IPS DF 4.7 (cell line): ENCODE measurements at regions not wholly inside any gene's neighbourhood (a gene's known extent, or its start where the extent isn't known, plus 50 kb on each side); places are given as distances from the start of the nearest gene placed in this dataset.
"Not testable (repeated sequence)": the region's sequence is repeated elsewhere in the genome, so short reads cannot be mapped to it uniquely, and the experiment has no call there.

Experiments used
- DNase-seq: peaks from one replicate; pipeline ENCODE4 v3.0.0-alpha.2; 2013; ENCODE audit warnings: low spot score; ENCODE audit errors: extremely low read depth

DNA sequence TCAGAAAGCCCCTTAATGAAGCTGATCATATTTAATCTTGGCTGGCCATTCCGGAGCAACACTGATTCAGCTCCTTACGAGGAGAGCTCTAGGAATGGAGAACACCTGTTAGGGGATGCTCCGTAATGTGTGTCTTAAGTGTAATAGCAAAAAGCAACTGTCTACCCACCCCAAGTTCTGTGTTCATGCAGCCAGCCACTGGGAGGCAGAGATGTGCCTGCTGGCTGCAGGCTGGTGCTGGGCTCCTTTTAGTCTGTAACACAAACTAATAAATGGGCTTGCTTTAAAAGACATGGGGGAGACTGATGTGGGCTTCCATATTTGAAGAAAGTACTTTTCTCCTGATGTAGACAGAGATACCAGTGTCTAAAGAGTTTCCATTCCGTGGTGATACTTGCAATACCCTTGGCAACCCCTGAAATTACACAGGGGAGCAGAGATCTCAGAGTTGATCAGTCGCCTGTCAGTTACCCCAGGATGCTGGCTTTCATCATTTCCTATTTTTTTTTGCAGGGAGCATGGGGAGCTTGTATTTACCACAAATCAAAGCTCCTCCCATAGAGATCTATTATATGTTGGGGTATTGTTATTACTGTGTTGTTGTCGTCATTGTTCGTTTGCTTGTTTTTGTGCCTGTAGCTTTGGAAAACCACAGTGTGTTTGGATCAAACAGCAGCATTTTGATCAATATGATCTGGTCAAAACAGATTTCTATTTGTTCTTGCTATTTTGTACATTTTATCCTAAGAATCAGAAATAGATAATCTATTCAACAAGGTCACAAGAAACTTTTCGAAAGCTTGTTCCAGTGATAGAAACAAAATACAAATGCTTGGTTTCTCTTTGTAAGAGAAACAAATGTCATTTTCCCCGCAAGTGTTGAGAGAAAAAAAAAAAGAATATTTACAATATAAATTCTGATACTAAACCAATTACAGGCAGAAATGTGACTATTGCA lies 65.8 kb downstream of the MTX3 start:
- DNase-seq = no peak

DNA sequence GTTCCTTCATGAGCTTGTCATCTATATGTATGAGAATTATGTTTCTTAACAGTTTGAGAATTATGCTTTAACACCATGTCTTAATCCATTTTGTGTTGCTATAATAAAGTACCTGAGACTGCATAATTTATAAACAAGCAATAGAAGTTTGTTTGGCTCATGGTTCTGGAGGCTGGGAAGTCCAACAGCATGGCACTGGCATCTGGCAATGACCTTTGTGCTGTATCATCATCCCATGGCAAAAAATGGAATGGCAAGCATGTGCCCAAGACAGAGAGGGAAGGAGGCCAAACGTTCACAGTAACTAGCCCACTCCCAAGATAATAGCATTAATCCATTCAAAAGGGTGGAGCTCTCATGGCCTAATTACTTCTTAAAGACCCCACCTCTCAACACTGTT lies 67.6 kb downstream of the MTX3 start:
- DNase-seq = no peak

DNA sequence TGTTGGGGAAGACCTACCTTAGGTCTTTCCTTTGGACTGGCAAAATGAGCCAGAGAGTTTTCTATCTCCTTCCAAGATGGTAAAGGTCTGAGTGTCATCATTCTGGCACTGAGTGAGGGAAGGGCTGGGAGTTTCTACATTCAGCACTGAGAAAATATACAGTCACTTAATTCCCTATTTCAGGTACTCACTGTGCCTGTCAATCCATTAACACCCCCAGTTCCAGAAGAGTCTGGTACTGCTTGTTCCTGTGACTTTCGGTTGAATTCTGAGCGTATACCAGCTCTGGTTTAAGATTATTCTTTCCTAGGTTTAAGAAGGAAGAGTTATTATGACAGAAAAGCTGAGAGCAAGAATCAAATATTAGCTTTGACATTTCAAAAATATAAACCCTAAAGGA lies 68.4 kb downstream of the MTX3 start:
- DNase-seq = no peak

DNA sequence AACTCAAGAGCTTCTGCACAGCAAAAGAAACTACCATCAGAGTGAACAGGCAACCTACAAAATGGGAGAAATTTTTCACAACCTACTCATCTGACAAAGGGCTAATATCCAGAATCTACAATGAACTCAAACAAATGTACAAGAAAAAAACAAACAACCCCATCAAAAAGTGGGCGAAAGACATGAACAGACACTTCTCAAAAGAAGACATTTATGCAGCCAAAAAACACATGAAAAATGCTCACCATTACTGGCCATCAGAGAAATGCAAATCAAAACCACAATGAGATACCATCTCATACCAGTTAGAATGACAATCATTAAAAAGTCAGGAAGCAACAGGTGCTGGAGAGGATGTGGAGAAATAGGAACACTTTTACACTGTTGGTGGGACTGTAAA lies 83.6 kb downstream of the MTX3 start:
- not testable (repeated sequence) for DNase-seq

DNA sequence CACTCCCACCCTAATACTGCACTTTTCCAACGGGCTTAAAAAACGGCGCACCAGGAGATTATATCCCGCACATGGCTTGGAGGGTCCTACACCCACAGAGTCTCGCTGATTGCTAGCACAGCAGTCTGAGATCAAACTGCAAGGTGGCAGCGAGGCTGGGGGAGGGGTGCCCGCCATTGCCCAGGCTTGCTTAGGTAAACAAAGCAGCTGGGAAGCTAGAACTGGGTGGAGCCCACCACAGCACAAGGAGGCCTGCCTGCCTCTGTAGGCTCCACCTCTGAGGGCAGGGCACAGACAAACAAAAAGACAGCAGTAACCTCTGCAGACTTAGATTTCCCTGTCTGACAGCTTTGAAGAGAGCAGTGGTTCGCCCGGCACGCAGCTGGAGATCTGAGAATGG lies 88.5 kb downstream of the MTX3 start:
- DNase-seq = not testable (repeated sequence)

DNA sequence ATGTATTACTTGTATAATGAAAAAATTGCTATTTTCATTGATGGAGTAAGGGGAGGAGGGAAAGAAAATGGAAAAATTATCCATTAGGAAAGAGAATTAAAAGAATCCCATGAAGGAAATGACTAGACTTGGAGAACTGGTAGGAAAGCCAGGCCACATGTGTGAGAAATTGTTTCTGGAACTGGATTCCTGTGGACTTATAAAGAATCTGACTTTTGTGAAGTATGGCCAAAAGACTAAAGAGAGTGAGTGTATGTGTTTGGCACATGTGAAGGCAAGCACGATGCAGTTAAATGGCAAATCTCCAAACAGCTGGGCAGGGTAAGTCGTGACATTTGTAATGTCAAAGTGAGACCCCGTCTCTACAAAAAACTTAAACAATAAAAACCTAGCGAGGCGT lies 89.4 kb downstream of the MTX3 start:
- no peak for DNase-seq

DNA sequence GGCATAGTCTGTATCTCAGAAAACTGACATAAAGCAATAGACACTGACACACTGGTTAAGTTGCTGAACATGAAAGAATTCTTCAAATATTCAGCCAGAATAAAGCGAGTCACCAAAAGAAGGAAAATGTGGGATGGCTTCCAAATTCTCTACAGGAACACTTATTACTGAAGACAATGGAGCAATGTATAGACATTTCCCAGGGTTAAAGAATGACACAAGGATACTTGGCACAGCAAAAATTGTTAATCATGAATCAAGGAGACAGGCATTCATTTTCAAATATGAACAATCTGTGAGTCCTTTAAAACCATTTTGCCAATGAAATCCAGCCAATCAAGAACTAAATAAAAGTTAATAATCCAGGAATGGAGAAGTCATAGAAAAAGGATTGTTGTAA lies 92.5 kb downstream of the MTX3 start:
- DNase-seq = no peak

DNA sequence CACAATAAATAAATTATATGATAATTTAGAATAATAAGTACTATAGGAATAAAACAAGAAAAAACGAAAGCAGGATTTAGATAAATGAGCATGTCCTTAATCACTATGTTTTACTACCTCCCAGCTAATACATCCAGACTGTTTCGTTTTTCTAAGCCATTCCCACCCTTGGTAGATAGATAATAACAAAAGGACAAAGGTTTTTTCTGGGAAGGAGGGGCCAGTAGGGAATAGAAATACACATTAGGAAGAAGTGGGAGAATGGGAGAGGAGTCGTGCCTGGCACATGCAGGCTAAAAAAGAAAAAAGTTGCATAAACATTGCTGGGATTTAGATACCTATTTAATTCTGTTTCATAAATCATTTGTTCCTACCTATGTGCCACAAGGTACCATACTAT lies 97.1 kb downstream of the MTX3 start:
- no peak for DNase-seq

DNA sequence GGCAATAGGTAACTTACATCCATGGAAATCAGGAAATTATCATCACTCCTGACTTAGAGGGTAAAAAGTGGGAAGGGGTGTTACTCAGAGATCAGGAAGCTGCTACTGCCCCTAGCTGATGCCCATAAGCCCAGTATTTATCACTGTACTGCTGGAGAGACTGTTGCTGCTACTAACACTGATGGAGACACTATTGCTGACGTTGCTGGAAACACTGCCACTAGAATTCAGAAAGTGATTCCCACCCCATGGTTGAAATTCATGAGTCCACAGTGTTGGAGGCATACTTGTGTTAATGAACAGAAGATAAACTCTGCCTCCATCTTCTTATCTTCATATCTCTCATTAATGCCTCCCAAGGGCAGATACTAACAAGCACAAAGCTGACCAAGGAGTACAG lies 97.6 kb downstream of the MTX3 start:
- DNase-seq = no peak

DNA sequence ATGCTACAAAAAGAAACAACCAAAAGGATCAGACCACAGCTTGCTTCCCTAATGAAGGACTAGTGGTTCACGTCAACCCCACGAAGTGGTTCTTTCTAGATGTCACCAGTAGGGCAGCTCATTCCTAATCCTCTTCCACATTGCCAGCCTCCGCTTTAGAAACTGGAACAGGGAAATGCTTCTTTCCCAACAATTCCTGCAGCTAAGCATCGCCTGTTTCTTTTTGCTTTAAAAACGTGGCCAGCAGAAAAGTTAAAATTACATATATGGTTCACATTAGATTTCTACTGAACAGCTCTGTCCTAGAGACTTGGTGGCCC lies 100.2 kb downstream of the MTX3 start:
- DNase-seq = no peak

DNA sequence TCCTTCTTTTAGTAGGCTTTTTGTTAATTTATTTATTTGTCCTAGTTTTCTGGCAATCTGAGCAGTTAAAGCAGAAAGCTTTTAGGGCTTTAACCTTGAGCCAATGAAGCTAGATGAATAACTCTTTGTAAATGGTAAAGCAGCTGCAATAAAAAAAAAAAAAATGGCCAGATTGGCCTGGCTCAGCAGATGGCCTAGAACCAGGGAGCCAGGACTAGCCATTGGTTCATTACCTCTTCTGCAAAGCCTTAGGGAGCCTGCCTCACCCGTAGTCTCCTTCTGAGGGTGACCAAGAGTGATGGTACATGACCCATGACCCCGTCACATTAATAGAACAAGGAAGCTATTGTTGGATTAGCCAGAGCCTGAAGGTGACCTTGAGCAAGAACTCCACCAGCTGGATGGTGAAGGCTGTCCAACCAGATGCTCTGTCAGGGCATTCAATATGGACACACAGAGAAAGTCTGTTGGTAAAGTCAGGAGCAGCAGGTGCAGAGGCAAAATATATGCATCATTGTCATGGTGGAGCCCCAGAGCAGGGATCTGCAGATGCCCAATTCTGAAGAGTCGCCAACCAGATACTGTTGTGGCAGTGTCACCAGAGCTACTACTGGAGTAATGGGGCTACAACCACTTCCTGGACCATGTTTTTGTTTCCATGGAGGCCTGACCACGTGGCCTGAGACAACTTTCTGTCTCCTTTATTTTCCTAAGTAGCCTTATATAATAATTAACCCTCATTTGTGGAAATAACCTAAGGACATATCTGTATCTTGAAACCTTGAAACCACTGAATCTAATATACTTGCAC lies 100.7 kb downstream of the MTX3 start:
- DNase-seq = no peak

DNA sequence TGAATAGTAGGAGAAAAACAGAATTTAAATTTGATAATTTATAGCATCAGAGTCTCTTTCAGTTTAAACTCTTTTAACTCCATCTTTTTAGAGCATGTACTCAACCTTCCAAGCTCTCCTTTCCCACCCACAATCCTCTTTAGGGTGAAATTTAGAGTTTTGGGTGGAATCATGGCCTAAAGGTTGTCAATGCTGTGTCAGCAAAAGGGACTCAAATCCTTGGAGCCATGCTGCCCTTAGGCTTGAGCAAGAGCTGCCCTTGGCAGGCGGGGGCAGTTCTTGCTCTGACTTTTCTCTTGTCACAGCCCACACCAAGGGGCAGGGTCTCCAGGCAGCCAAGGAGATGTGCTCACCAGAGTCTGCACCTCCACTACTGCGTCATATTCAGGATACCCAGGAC lies 102.4 kb downstream of the MTX3 start:
- no peak for DNase-seq

DNA sequence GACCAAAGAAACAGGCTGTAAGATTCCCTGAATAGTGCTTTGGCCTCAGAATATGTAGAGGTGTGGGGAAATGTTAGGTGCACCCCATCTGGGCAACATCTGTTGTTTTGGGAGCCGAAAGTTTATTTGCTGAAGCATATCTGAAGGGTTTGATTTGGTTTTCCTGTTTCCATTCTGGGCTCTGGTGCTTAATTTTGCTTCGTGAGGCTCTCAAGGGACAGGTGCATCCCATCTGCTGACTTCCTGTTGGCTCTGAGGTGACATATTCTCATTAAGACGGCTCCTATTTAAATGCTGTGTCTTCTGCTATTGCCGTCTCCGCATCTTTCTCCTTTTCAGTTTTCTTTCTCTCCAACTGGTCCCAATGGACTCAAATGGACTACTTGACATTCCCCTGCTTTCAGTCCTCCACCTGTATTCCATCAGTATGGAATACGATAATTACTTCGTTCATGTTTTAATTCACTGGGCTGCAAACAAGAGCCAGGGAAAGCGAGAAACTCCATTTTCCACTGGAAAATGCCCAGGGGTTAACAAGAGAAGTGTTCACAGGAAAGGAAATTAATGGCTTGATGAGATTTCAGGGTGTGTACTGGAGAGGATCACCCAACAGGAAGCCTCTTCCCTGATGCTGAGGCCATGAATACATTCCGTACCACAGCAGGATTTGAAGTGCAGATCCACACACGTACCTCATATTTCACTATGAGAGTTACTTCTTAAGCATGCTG lies 104.0 kb downstream of the MTX3 start:
- no peak for DNase-seq

DNA sequence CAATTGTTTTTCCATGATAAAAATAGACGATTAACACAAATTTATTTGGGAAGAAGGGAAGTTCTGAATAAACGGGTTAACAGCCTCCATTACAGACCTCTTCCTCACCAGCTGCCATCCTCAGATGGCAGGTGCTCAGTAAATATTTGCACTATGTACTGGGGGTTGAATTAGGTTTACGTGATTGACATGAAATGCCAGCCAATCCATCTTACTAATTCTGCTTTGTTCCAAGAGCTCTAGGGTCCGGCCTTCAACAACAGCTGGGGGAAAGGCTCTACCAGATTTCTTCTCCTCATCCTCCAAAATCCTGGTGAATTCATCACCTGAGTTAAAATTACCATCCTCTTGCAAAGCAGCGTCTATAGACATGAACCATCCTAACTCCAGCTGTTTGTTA lies 104.6 kb downstream of the MTX3 start:
- no peak for DNase-seq

DNA sequence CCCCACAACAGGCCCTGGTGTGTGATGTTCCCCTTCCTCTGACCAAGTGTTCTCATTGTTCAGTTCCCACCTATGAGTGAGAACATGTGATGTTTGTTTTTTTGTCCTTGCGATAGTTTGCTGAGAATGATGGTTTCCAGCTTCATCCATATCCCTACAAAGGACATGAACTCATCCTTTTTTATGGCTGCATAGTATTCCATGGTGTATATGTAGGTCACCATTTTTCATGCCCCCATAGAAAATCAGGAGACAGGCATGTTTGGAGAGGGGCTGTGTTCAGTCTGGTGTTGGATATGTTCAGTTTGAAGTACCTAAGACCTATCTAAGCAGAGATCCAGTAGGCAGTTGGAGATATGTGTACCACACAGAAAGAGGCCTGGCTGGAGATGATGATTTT lies 111.2 kb downstream of the MTX3 start:
- not testable (repeated sequence) for DNase-seq

DNA sequence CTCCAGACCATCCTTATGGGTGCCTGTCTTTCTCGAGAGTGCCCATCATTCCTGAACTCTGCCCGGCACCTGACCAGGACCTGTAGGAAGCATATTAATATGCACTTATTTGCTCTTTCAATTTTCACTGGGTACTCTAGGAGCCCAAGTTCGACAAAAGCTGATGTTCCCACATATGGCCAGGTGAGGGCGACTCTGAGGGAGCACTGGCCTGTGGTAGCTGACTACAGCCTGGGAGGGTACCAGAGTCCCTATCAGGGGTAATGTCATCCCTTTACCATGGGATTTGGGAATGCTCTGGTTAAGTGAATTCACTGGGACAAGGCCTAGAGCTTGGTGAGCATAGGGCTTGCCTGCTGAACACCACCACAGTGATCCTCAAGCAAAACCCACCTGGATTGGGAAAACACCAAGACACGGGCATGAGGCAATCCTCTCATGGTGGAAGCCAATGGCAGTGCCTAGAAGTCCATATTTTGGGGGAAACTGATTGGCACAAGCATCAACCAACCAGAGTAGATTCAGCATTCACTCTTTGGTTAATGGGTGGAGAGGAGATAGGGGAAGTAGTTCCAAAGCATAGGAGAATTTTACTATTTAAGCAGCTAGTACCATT lies 112.2 kb downstream of the MTX3 start:
- DNase-seq = peak; percentile 22

DNA sequence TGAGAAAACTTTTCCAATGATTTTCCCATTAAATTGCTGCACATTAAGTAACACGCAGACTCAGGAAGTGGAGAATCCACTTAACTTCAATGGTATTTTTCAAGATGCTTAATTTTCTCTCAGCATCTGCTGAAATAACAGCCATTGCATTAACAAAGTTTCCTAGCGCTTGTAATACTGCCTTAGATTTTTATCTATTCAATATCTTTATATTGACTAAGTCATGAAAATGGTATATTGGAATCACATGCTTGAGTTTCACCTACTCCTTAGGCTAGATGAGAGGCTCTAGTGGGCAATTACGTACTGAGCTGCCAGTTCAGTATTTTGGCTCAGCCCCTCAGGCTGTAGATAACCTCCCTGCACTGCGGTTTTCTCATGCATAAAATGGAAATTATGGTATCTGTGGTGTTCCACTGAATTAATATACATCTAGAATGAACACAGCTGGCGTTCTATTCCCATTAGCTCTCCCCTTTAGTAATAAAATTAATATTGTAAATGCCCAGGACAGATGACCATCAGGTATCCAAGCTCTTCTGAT lies 112.9 kb downstream of the MTX3 start:
- DNase-seq = no peak

DNA sequence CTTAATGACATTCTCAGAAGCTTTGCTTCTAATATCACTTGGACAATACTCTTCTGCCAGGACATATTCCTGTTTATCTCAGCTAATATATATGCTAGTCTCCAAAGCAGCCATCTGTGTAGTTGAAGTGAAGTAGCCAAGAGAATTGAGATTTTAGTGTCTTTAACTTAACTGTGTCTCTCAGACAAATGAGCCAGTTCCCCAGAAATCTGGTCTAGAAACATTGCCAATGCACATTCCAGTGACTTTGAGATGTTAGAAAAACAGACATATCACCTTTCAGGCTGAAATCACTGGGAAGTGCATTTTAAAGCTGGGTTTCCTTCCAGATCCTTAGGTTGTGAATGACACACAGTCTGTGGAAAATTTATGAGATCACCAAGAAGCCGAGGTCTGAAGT lies 114.6 kb downstream of the MTX3 start:
- no peak for DNase-seq

DNA sequence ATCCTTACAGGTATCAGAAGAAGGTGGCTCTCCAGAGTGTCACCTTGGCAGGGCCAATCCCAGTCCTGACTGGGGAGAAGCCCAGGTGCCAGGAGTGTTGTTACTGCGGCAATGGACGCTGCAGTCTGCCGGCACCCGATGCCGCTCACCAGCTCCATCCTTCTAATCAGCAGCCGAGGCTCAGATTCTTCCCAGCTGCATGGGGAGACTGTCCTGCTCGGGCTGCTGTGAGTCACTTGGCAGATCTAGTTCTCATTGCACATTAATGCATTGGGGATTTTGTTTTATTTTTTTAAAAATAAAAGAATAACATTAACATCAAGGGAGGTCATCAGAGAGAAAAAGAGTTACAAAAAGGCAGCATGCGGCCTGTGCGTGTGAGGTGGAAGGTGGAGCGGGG lies 115.8 kb downstream of the MTX3 start:
- no peak for DNase-seq

DNA sequence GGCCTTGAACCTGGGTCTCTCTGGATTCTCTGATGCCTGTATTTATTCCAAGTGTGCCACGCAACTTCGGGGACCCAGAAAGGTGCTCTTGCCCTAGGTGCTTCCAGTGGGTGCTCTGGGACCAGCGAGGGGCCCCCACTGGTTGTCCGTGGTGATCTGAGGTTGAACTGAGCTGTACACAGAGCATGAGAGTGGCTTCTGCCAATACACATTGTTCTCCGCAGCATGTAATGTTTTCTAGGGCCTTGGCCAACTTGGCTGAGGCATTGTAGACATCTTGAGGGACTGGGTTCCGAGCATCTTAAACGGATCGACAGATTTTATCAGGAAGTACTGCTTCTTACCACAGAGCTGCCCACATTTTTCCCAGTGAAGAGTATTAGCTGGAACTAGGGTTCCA lies 117.9 kb downstream of the MTX3 start:
- no peak for DNase-seq

DNA sequence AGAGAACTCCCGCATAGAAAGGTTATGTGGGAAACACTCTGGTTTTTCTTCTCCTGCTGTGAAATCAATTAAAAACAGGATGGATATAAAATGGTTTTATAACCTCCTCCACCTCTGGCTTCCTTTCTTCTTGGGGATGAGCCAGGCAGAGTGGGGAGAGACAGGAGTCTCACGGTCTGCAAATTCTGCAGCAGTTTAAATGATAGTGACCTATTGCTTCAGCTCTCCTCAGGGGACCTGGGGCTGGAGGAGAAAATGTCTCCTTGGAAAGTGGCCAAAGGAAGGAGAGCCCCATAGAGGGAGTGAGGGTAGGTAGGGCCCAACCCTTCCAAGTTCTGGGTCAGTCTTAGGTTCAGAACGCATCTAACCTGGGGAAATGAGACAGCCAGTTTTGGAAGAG lies 118.8 kb downstream of the MTX3 start:
- DNase-seq = no peak
